ENCODE measurements at regions not wholly inside any gene's neighbourhood (a gene's known extent, or its start where the extent isn't known, plus 50 kb on each side); places are given as distances from the start of the nearest gene placed in this dataset.

DNA sequence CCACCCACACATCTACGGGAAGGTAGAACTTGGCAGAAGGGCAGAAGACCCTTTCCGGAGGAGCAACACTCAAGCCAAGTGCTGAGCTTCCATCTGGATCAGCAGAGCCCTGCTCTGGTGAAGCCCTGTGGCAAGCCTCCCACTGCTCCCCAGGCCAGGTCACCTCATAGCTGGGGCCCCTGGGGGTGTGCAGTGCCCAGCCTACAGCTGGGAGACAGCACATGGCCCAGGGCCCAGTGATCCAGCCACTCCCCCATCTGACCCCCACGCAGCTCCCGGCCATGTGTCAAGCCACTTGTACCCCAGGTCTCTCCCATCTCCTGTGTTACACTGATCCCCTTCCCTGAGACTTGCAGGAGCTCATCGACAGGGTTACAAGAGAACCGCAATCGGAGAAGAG lies 95.7 kb downstream of the RBFOX3 start:
- intact Hi-C loops (cut with DNase I; ENCODE audit: low total_unique reads) = no loop called here
- DNase-seq = no peak
- WGBS, 5 donors = 81 to 92% (median 88%) methylated on average over 6 to 7 of the region's 7 CpGs

DNA sequence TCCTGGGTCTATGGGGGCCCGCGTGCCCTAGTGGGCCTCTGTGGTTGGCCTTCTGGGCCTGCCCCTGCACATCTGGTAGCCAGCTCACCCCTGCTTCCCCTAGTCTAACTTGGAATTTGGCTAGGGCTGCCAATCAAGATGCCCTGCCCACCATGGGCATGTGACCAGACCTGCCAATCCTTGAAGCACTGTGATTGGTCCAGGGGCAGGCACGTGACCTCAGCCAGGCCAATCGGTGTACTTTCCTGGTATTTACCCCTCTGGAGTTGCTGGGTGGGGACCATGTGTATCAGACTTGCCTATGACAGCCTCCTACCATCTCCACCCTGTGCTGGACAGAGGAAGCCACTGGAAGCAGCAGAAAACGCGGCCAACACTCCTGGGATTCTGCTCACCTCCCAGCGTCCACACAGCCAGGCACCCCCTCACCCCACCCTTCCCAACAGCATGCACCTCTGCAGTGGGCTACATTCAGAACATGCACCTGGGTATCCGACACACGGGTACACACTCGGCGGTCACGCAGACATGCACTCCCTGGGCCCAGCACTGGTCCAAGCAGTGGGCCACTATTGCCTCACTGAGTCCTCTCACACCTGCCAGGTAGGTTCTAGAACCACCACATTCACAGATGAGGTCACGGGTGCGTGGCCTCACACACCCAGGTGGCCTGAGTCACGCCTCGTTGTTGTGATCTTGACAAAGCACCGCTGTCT lies 96.9 kb downstream of the RBFOX3 start:
- H3K36me3 ChIP-seq = no peaks in the 10 kb centered on the region
- TF ChIP-seq POLR2A (IDR thresholded peaks at IDR 0.05) = no peak
- TF ChIP-seq POLR2AphosphoS5 (IDR thresholded peaks at IDR 0.05) = no peak
- TF ChIP-seq, protein P1, sequence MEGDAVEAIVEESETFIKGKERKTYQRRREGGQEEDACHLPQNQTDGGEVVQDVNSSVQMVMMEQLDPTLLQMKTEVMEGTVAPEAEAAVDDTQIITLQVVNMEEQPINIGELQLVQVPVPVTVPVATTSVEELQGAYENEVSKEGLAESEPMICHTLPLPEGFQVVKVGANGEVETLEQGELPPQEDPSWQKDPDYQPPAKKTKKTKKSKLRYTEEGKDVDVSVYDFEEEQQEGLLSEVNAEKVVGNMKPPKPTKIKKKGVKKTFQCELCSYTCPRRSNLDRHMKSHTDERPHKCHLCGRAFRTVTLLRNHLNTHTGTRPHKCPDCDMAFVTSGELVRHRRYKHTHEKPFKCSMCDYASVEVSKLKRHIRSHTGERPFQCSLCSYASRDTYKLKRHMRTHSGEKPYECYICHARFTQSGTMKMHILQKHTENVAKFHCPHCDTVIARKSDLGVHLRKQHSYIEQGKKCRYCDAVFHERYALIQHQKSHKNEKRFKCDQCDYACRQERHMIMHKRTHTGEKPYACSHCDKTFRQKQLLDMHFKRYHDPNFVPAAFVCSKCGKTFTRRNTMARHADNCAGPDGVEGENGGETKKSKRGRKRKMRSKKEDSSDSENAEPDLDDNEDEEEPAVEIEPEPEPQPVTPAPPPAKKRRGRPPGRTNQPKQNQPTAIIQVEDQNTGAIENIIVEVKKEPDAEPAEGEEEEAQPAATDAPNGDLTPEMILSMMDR (IDR thresholded peaks at IDR 0.05 in 8 of 11, conservative IDR thresholded peaks at IDR 0.05 in 3 of 11) = no peak
- no peak overlapping the region for H3K4me3 ChIP-seq
- intact Hi-C loops (cut with DNase I; ENCODE audit: low total_unique reads) = no loop called here
- WGBS, 5 donors = 90 to 96% (median 94%) methylated on average over 11 to 17 of the region's 17 CpGs
- DNase-seq = no peak
- H3K27me3 ChIP-seq (replicated peaks in 1 of 7) = peaks cover 0 to 67% (median 9%) of the 10 kb centered on the region in 7 donors
- no peak overlapping the region for H3K27ac ChIP-seq
- peaks cover 0 to 20% (median 7%) of the 10 kb centered on the region in 8 donors for H3K9me3 ChIP-seq
- H3K4me1 ChIP-seq = peaks cover 0 to 3% (median 0%) of the 10 kb centered on the region in 6 donors

More for the DNA sequence above, 95.7 kb downstream of the RBFOX3 start:
- H3K9me3 ChIP-seq = peaks cover 0 to 20% (median 7%) of the 10 kb centered on the region in 8 donors
- TF ChIP-seq POLR2AphosphoS5 (IDR thresholded peaks at IDR 0.05) (no peak), POLR2A (IDR thresholded peaks at IDR 0.05) (no peak)
- TF ChIP-seq, protein P1 (IDR thresholded peaks at IDR 0.05 in 8 of 11, conservative IDR thresholded peaks at IDR 0.05 in 3 of 11) = no peak
- H3K4me1 ChIP-seq = peaks cover 0 to 4% (median 0%) of the 10 kb centered on the region in 6 donors
- H3K27me3 ChIP-seq (replicated peaks in 1 of 7) = peaks cover 0 to 68% (median 20%) of the 10 kb centered on the region in 7 donors
- no peaks in the 10 kb centered on the region for H3K36me3 ChIP-seq
- no peak overlapping the region for H3K4me3 ChIP-seq
- no peak overlapping the region for H3K27ac ChIP-seq

DNA sequence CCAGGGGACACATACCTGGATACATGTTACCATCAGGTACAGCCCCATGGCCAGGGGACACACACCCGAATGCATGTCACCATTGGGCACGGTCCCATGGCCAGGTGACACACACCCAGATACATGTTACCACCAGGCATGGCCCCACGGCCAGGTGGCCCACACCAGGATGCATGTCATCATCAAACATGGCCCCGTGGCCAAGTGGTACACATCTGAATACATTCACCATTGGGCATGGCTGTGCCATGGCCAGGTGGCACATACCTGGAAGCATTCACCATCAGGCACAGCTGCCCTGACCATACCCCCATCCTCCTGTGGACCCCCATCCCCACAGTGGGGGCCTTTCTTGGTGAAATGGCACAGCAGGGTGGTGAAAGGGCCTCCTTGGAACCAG lies 97.6 kb downstream of the RBFOX3 start:
- WGBS, 5 donors = 64 to 100% (median 90%) methylated on average over 2 to 4 of the region's 4 CpGs
- Histone ChIP-seq H3K4me3 (no peak overlapping the region), H3K36me3 (no peaks in the 10 kb centered on the region), H3K27me3 (replicated peaks in 1 of 7) (peaks cover 0 to 67% (median 1%) of the 10 kb centered on the region in 7 donors), H3K27ac (no peak overlapping the region), H3K9me3 (peaks cover 0 to 20% (median 7%) of the 10 kb centered on the region in 8 donors), H3K4me1 (no peaks in the 10 kb centered on the region)
- intact Hi-C loops (cut with DNase I; ENCODE audit: low total_unique reads) = no loop called here
- TF ChIP-seq, protein P1 (IDR thresholded peaks at IDR 0.05 in 8 of 11, conservative IDR thresholded peaks at IDR 0.05 in 3 of 11) = no peak
- no peak for TF ChIP-seq POLR2A (IDR thresholded peaks at IDR 0.05)
- no peak for TF ChIP-seq POLR2AphosphoS5 (IDR thresholded peaks at IDR 0.05)
- no peak for DNase-seq

DNA sequence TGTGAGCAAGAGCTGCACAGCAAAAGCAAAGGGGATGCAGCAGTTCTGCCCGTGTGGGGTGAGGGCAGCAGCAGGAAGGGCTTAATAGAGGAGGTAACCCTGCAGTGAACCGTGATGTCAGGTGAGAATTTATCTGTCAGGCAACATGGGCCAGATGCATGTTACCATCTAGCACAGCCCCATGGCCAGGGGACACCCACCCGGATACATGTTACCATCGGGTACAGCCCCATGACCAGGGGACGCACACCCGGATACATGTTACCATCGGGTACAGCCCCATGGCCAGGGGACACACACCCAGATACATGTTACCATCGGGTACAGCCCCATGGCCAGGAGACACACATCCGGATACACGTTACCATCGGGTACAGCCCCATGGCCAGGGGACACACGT lies 99.4 kb downstream of the RBFOX3 start:
- Histone ChIP-seq H3K36me3 (no peaks in the 10 kb centered on the region), H3K27ac (no peak overlapping the region), H3K4me3 (no peak overlapping the region), H3K27me3 (replicated peaks in 1 of 7) (peaks cover 0 to 60% (median 0%) of the 10 kb centered on the region in 7 donors), H3K4me1 (no peaks in the 10 kb centered on the region), H3K9me3 (peaks cover 0 to 20% (median 7%) of the 10 kb centered on the region in 8 donors)
- WGBS, 5 donors = 84 to 96% (median 91%) methylated on average over 12 of the region's 12 CpGs
- TF ChIP-seq, protein P1 (IDR thresholded peaks at IDR 0.05 in 8 of 11, conservative IDR thresholded peaks at IDR 0.05 in 3 of 11) = no peak
- TF ChIP-seq POLR2A (IDR thresholded peaks at IDR 0.05) (no peak), POLR2AphosphoS5 (IDR thresholded peaks at IDR 0.05) (no peak)
- intact Hi-C loops (cut with DNase I; ENCODE audit: low total_unique reads) = no loop called here
- DNase-seq = no peak
